GM12892 (cell line): ENCODE measurements at regions not wholly inside any gene's neighbourhood (a gene's known extent, or its start where the extent isn't known, plus 50 kb on each side); places are given as distances from the start of the nearest gene placed in this dataset.

Experiments
- POLR2A ChIP-seq: IDR thresholded peaks from 2 replicates; pipeline ENCODE4 v1.6.1; 2011; ENCODE audit warnings: low read depth, low read length, control low read depth
- TAF1 ChIP-seq: IDR thresholded peaks from 2 replicates; pipeline ENCODE4 v1.6.1; 2011; ENCODE audit warnings: low read depth, mild to moderate bottlenecking, control low read depth, low read length, borderline replicate concordance

- TF ChIP-seq TAF1 (no peak), POLR2A (no peak)
These were observed 102.2 kb upstream of the SPRY4 start for GRCh38 chr5:142427015-142427364.
